CD14-positive monocyte (primary cell): ENCODE measurements at regions not wholly inside any gene's neighbourhood (a gene's known extent, or its start where the extent isn't known, plus 50 kb on each side); places are given as distances from the start of the nearest gene placed in this dataset.

ENCODE experiments used
- DNase-seq, 3 donors: peaks; one replicate each; pipeline ENCODE4 v3.0.0-alpha.2; 2011 to 2022
- H2AFZ ChIP-seq: 2 replicates; pipeline ENCODE4 v1.6.0; 2012; ENCODE audit warnings: mild to moderate bottlenecking, low read depth, low read length, inconsistent platforms; ENCODE audit not compliant: insufficient read depth, poor library complexity, severe bottlenecking
- H3K27ac ChIP-seq, 2 donors: 1 replicate in 1 of 2; 2 replicates in 1 of 2; pipeline ENCODE4 v1.5.1; 2012 to 2013; ENCODE audit warnings: low read length in 2 of 2, control low read depth in 1 of 2, inconsistent platforms in 1 of 2, low read depth in 1 of 2, mild to moderate bottlenecking in 1 of 2
- H3K27me3 ChIP-seq, 2 donors: one replicate each; pipeline versions ENCODE4 v1.6.0 to v1.6.1; 2011 to 2013; ENCODE audit warnings: low read length in 2 of 2; ENCODE audit not compliant: control insufficient read depth in 2 of 2, insufficient read depth in 2 of 2
- H3K36me3 ChIP-seq, 2 donors: replicated peaks in 1 of 2; 1 replicate in 1 of 2; 2 replicates in 1 of 2; pipeline versions ENCODE4 v1.5.1 to v1.6.1; 2012 to 2013; ENCODE audit warnings: low read length in 2 of 2, control low read depth in 1 of 2, inconsistent platforms in 1 of 2, mild to moderate bottlenecking in 1 of 2; ENCODE audit not compliant: insufficient read depth in 2 of 2, control insufficient read depth in 1 of 2
- H3K4me1 ChIP-seq, 2 donors: 1 replicate in 1 of 2; 2 replicates in 1 of 2; pipeline versions ENCODE4 v1.5.1 to v1.6.1; 2012 to 2013; ENCODE audit warnings: low read length in 2 of 2, control low read depth in 1 of 2, inconsistent platforms in 1 of 2, mild to moderate bottlenecking in 1 of 2, moderate library complexity in 1 of 2; ENCODE audit not compliant: insufficient read depth in 2 of 2, control insufficient read depth in 1 of 2
- H3K4me2 ChIP-seq: replicated peaks from 2 replicates; pipeline ENCODE3; 2012; ENCODE audit warnings: low read length, moderate library complexity, mild to moderate bottlenecking; ENCODE audit not compliant: poor library complexity, severe bottlenecking; ENCODE audit errors: extremely low read depth
- H3K4me3 ChIP-seq, 3 experiments: fragments of 200-600 bp in 1 of 3; sonication (generic) in 1 of 3; replicated peaks in 1 of 3; 1 replicate in 2 of 3; 2 replicates in 1 of 3; pipeline ENCODE4 v1.5.1; 2011 to 2013; ENCODE audit warnings: low read length in 3 of 3, mild to moderate bottlenecking in 3 of 3, control low read depth in 2 of 3, low read depth in 2 of 3, inconsistent platforms in 1 of 3, moderate library complexity in 1 of 3
- H3K79me2 ChIP-seq: 2 replicates; pipeline ENCODE4 v1.6.0; 2012; ENCODE audit warnings: mild to moderate bottlenecking, control low read depth, inconsistent platforms, low read length, moderate library complexity; ENCODE audit not compliant: insufficient read depth
- H3K9ac ChIP-seq: 2 replicates; pipeline ENCODE4 v1.6.0; 2017; ENCODE audit warnings: low read length, mild to moderate bottlenecking; ENCODE audit not compliant: insufficient read depth, poor library complexity, severe bottlenecking
- H3K9me3 ChIP-seq, 2 donors: replicated peaks in 1 of 2; 1 replicate in 1 of 2; 2 replicates in 1 of 2; pipeline versions ENCODE4 v1.5.1 to v1.6.1; 2012 to 2013; ENCODE audit warnings: low read length in 2 of 2, control low read depth in 1 of 2; ENCODE audit not compliant: control insufficient read depth in 1 of 2, insufficient read depth in 1 of 2
- H4K20me1 ChIP-seq: 2 replicates; pipeline ENCODE4 v1.6.0; 2012; ENCODE audit warnings: mild to moderate bottlenecking, low read length, control low read depth, moderate library complexity; ENCODE audit not compliant: insufficient read depth
- H3K27ac Mint-ChIP-seq, 7 donors: one replicate each; pipeline ENCODE4 v1.8.0; 2020; ENCODE audit warnings: mild to moderate bottlenecking in 7 of 7, mixed read lengths in 7 of 7, moderate library complexity in 6 of 7, inconsistent platforms in 2 of 7
- H3K27me3 Mint-ChIP-seq, 3 donors: one replicate each; pipeline ENCODE4 v1.8.0; 2021 to 2022; ENCODE audit warnings: low read depth in 3 of 3, mild to moderate bottlenecking in 3 of 3, mixed read lengths in 3 of 3, moderate library complexity in 3 of 3, inconsistent platforms in 1 of 3
- H3K36me3 Mint-ChIP-seq, 2 donors: one replicate each; pipeline ENCODE4 v1.8.0; 2020; ENCODE audit warnings: mixed read lengths in 2 of 2, inconsistent platforms in 1 of 2, mild to moderate bottlenecking in 1 of 2
- H3K4me1 Mint-ChIP-seq: one replicate; pipeline ENCODE4 v1.8.0; 2020; ENCODE audit warnings: mild to moderate bottlenecking, mixed read lengths
- H3K4me3 Mint-ChIP-seq, 2 donors: one replicate each; pipeline ENCODE4 v1.8.0; 2020; ENCODE audit warnings: mild to moderate bottlenecking in 2 of 2, mixed read lengths in 2 of 2, moderate library complexity in 1 of 2
- H3K9me3 Mint-ChIP-seq, 7 donors: one replicate each; pipeline ENCODE4 v1.8.0; 2020 to 2022; ENCODE audit warnings: mixed read lengths in 7 of 7, mild to moderate bottlenecking in 6 of 7, moderate library complexity in 6 of 7, inconsistent platforms in 2 of 7
- CTCF ChIP-seq: fragments of 200-600 bp; IDR thresholded peaks from one replicate; pipeline ENCODE4 v1.8.0; 2022; ENCODE audit warnings: antibody characterized with exemption, mild to moderate bottlenecking
- WGBS: methylation state at CpG from one replicate; pipeline ENCODE4 v1.1.5; 2013; ENCODE audit warnings: missing lambda C conversion rate; ENCODE audit not compliant: insufficient coverage; 5-methylcytosine and 5-hydroxymethylcytosine counted together
- intact Hi-C, 2 donors: fragments of 100-400 bp; cut with micrococcal nuclease; formaldehyde crosslinking; loops; one replicate each; pipeline versions ENCODE4 v1.15.0 to v1.15.1; 2023

- Histone ChIP-seq H2AFZ (no peak overlapping the region), H3K9ac (no peak overlapping the region), H4K20me1 (no peaks in the 10 kb centered on the region), H3K9me3 (no peaks in the 10 kb centered on the region), H3K36me3 (no peaks in the 10 kb centered on the region), H3K4me2 (no peak overlapping the region), H3K79me2 (peaks cover 11% of the 10 kb centered on the region), H3K4me3 (no peak overlapping the region), H3K27me3 (no peaks in the 10 kb centered on the region), H3K4me1 (peaks cover 21 to 23% of the 10 kb centered on the region in 2 donors), H3K27ac (no peak overlapping the region)
- TF ChIP-seq CTCF = no peak
- H3K9me3 Mint-ChIP-seq = peaks cover 0 to 2% (median 0%) of the 10 kb centered on the region in 7 donors
- no peak overlapping the region for H3K27ac Mint-ChIP-seq
- H3K4me1 Mint-ChIP-seq = peaks cover 38% of the 10 kb centered on the region
- H3K4me3 Mint-ChIP-seq = no peak overlapping the region
- H3K27me3 Mint-ChIP-seq = peaks cover 0 to 3% (median 0%) of the 10 kb centered on the region in 3 donors
- no CpG with 5 or more reads among the region's 7 CpGs for WGBS
- DNase-seq = no peak
- intact Hi-C loops = no loop called here
- peaks cover 12 to 14% of the 10 kb centered on the region in 2 donors for H3K36me3 Mint-ChIP-seq
Measured at GRCh38 chr6:26162399-26162798, 75.2 kb downstream of the HFE start.

DNA sequence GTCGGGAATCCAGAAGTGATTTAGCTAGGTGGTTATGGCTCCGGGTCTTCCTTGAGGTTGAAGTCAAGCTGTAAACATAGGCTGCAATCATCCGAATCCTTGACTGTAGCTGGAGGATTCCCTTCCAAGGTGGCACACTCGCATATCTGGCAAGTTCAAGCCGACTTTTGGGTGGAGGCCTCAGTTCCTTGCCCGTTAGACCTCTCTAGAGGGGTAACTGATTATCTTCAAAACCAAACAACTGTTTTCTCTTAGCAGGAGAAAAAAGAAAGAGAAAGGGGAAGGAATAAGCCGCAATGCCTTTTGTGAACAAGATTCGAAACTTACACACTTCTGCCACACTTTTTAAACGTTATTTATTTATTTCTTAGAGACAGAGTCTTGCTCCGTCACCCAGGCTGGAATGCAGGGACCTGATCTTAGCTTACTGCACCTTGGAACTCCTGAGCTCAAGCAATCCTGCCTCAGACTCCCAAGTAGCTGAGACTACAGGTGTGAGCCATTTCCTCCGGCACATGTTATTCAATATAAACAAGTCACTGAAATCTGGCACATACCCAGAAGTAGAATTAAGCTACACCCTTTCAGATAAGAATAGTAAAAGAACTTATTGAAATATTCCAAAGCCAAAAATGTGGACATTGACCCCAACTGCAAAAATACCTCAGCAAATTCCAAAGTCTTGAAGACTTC, 76.3 kb downstream of the HFE start:
- H3K27ac Mint-ChIP-seq = peak overlapping the region in 5 of 7 donors; percentile 19 to 70 (median 37)
- Histone ChIP-seq H3K4me1 (peaks cover 12 to 16% of the 10 kb centered on the region in 2 donors), H3K4me2 (no peak overlapping the region)

More for the DNA sequence above, 76.3 kb downstream of the HFE start:
- 88% methylated on average over 5 of the region's 11 CpGs for WGBS
- Histone ChIP-seq H3K27me3 (no peaks in the 10 kb centered on the region), H3K79me2 (peaks cover 12% of the 10 kb centered on the region), H3K36me3 (no peaks in the 10 kb centered on the region), H3K27ac (no peak overlapping the region), H3K9me3 (no peaks in the 10 kb centered on the region), H3K4me3 (no peak overlapping the region), H3K9ac (no peak overlapping the region), H4K20me1 (no peaks in the 10 kb centered on the region), H2AFZ (no peak overlapping the region)
- TF ChIP-seq CTCF = no peak
- peak overlapping the region in 1 of 2 donors; percentile 59 for H3K4me3 Mint-ChIP-seq
- no peak for DNase-seq
- peaks cover 31% of the 10 kb centered on the region for H3K4me1 Mint-ChIP-seq
- peaks cover 12 to 14% of the 10 kb centered on the region in 2 donors for H3K36me3 Mint-ChIP-seq
- H3K9me3 Mint-ChIP-seq = no peaks in the 10 kb centered on the region
- H3K27me3 Mint-ChIP-seq = peaks cover 0 to 3% (median 0%) of the 10 kb centered on the region in 3 donors
- intact Hi-C loops = no loop called here
